PC-9 (cell line): ENCODE measurements at regions not wholly inside any gene's neighbourhood (a gene's known extent, or its start where the extent isn't known, plus 50 kb on each side); places are given as distances from the start of the nearest gene placed in this dataset.
"Not testable (repeated sequence)": the region's sequence is repeated elsewhere in the genome, so short reads cannot be mapped to it uniquely, and the experiment has no call there.

Source experiments
- BruUV-seq: library from RNA; stranded (reverse); fragments of 400-500 nt; replicated peaks from 2 replicates; lab custom pipeline; 2021; lab: Mats Ljungman, UMichigan
- CTCF ChIA-PET: fragments of 300-600 bp; sonication (Branson Sonifier 250); formaldehyde crosslinking; loops from one replicate; lab custom pipeline; 2022; ENCODE audit warnings: antibody characterized with exemption; lab: Charles Lee
- POLR2A ChIA-PET: fragments of 300-600 bp; sonication (Branson Sonifier 250); formaldehyde crosslinking; loops from one replicate; lab custom pipeline; 2022; ENCODE audit warnings: antibody characterized with exemption; ENCODE audit not compliant: unreplicated experiment; lab: Charles Lee
- DNase-seq, 2 experiments: peaks; one replicate each; pipeline versions ENCODE4 v3.0.0 to v3.0.0-alpha.2; 2015 to 2022; ENCODE audit warnings: mixed read lengths in 1 of 2
- H2AFZ ChIP-seq: fragments of 200-600 bp; sonication (generic); 2 replicates; pipeline ENCODE4 v1.8.1; 2017; ENCODE audit warnings: antibody characterized with exemption
- H3F3A ChIP-seq: fragments of 200-600 bp; sonication (generic); 2 replicates; pipeline ENCODE4 v1.8.1; 2017; ENCODE audit warnings: antibody characterized with exemption, mild to moderate bottlenecking, low read depth; ENCODE audit not compliant: insufficient read depth
- H3K27ac ChIP-seq: fragments of 200-600 bp; sonication (generic); 2 replicates; pipeline ENCODE4 v1.6.1; 2016; ENCODE audit warnings: mixed run types
- H3K27me3 ChIP-seq: fragments of 200-600 bp; sonication (generic); 2 replicates; pipeline ENCODE4 v1.6.1; 2016; ENCODE audit warnings: low read depth, mixed run types; ENCODE audit not compliant: insufficient read depth
- H3K36me3 ChIP-seq: fragments of 200-600 bp; sonication (generic); 2 replicates; pipeline ENCODE4 v1.6.1; 2016; ENCODE audit warnings: low read depth, mixed run types
- H3K4me1 ChIP-seq: fragments of 200-600 bp; sonication (generic); replicated peaks from 2 replicates; pipeline ENCODE4 v1.6.1; 2016; ENCODE audit warnings: mixed run types; ENCODE audit not compliant: insufficient read depth
- H3K4me2 ChIP-seq: fragments of 200-600 bp; sonication (generic); 2 replicates; pipeline ENCODE4 v1.6.1; 2017; ENCODE audit warnings: mixed run types
- H3K4me3 ChIP-seq: fragments of 200-600 bp; sonication (generic); 2 replicates; pipeline ENCODE4 v1.6.1; 2016; ENCODE audit warnings: mixed run types
- H3K79me2 ChIP-seq: fragments of 200-600 bp; sonication (generic); 2 replicates; pipeline ENCODE4 v1.6.1; 2017; ENCODE audit warnings: low read depth, mixed run types
- H3K9me2 ChIP-seq: fragments of 200-600 bp; sonication (generic); 2 replicates; pipeline ENCODE4 v1.8.1; 2017; ENCODE audit warnings: mild to moderate bottlenecking; ENCODE audit not compliant: insufficient read depth
- H3K9me3 ChIP-seq: fragments of 200-600 bp; sonication (generic); 2 replicates; pipeline ENCODE4 v1.8.1; 2016; ENCODE audit warnings: low read depth; ENCODE audit not compliant: insufficient read depth
- H4K20me1 ChIP-seq: fragments of 200-600 bp; sonication (generic); 2 replicates; pipeline ENCODE4 v1.8.1; 2017; ENCODE audit not compliant: insufficient read depth
- CTCF ChIP-seq: fragments of 200-600 bp; sonication (generic); conservative IDR thresholded peaks from 2 replicates; pipeline ENCODE4 v1.6.1; 2017; ENCODE audit warnings: mixed run types, antibody characterized with exemption, mild to moderate bottlenecking, moderate library complexity
- EZH2 ChIP-seq: fragments of 200-600 bp; sonication (generic); IDR thresholded peaks from 2 replicates; pipeline ENCODE4 v1.8.0; 2017; ENCODE audit warnings: antibody characterized with exemption, low read depth
- intact Hi-C: fragments of 100-400 bp; cut with micrococcal nuclease; formaldehyde crosslinking; loops from one replicate; pipeline ENCODE4 v1.10.0; 2022; ENCODE audit not compliant: unreplicated experiment

- Histone ChIP-seq H3K4me1 (peaks cover 13% of the 10 kb centered on the region), H3K9me2 (no peaks in the 10 kb centered on the region), H3K9me3 (0 out of 2 replicates have a peak, but pooled peaks cover 4% of the 10 kb centered on the region), H3K27me3 (no peaks in the 10 kb centered on the region), H3K4me3 (no peak overlapping the region), H3K4me2 (no peak overlapping the region), H4K20me1 (no peaks in the 10 kb centered on the region), H3F3A (no peaks in the 10 kb centered on the region), H2AFZ (no peak overlapping the region), H3K27ac (no peak overlapping the region), H3K36me3 (no peaks in the 10 kb centered on the region), H3K79me2 (no peaks in the 10 kb centered on the region)
- intact Hi-C loops = no loop called here
- TF ChIP-seq CTCF (no peak), EZH2 (no peak)
- POLR2A ChIA-PET = no interaction called here
- no peak for DNase-seq
- no TSS peak for BruUV-seq
- CTCF ChIA-PET = no interaction called here
Observed at GRCh38 chr3:40940651-40941050, 258.7 kb upstream of the CTNNB1 start.

- intact Hi-C loops, H3K9me3 ChIP-seq, H3K79me2 ChIP-seq, H3K9me2 ChIP-seq, POLR2A ChIA-PET, H3K4me3 ChIP-seq, H3F3A ChIP-seq, H3K27me3 ChIP-seq, CTCF ChIA-PET, H3K4me2 ChIP-seq, DNase-seq, H3K36me3 ChIP-seq, BruUV-seq, H3K27ac ChIP-seq, H3K4me1 ChIP-seq, H4K20me1 ChIP-seq, H2AFZ ChIP-seq: not testable (repeated sequence)
Observed at GRCh38 chr3:40947022-40947421, 252.3 kb upstream of the CTNNB1 start.

GRCh38 chr3:40949347-40949746 lies 250.0 kb upstream of the CTNNB1 start:
- POLR2A ChIA-PET, H2AFZ ChIP-seq, H3F3A ChIP-seq, intact Hi-C loops, CTCF ChIA-PET, H4K20me1 ChIP-seq, H3K36me3 ChIP-seq, H3K27me3 ChIP-seq, BruUV-seq, H3K4me2 ChIP-seq, H3K9me2 ChIP-seq, H3K4me3 ChIP-seq, H3K9me3 ChIP-seq, H3K79me2 ChIP-seq, H3K4me1 ChIP-seq, DNase-seq, H3K27ac ChIP-seq: not testable (repeated sequence)

GRCh38 chr3:40951636-40952035 lies 247.7 kb upstream of the CTNNB1 start:
- intact Hi-C loops = no loop called here
- DNase-seq = no peak
- Histone ChIP-seq H3K27me3 (no peaks in the 10 kb centered on the region), H3K9me3 (no peaks in the 10 kb centered on the region), H3K9me2 (no peaks in the 10 kb centered on the region), H3K4me1 (no peaks in the 10 kb centered on the region), H4K20me1 (no peaks in the 10 kb centered on the region), H3K4me2 (no peak overlapping the region), H3K36me3 (no peaks in the 10 kb centered on the region), H3K4me3 (no peak overlapping the region), H3K79me2 (no peaks in the 10 kb centered on the region), H2AFZ (no peak overlapping the region), H3K27ac (no peak overlapping the region), H3F3A (no peaks in the 10 kb centered on the region)
- BruUV-seq = no TSS peak
- TF ChIP-seq CTCF = no peak
- no peak for TF ChIP-seq EZH2
- ChIA-PET POLR2A (no interaction called here), CTCF (no interaction called here)
